ENCODE measurements at regions not wholly inside any gene's neighbourhood (a gene's known extent, or its start where the extent isn't known, plus 50 kb on each side); places are given as distances from the start of the nearest gene placed in this dataset.

DNA sequence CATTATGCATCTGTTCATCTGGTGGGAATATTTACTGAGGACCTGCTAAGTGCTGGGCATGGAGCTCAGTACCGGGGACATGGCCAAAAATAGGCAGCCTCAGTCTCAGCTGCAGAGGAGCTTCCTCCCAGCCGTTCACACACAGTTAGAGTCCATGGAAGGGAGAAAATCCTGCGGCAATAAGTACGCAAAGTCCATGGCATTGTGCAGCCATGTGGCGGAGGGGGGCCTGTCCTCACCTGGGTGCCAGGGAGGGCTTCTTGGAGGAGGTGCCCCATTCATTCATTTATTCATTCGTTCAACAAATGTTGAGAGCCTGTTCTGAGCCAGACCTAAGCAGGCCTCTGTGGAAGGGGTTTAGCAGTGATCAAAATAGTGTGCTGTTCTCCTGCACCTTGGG, 59.3 kb upstream of the ANO1 start:
- no peak overlapping the region for H3K27ac ChIP-seq (ENCODE audit: low read length)
- H3K9ac ChIP-seq (ENCODE audit: low read length), result no peak overlapping the region
- TF ChIP-seq, protein P1, sequence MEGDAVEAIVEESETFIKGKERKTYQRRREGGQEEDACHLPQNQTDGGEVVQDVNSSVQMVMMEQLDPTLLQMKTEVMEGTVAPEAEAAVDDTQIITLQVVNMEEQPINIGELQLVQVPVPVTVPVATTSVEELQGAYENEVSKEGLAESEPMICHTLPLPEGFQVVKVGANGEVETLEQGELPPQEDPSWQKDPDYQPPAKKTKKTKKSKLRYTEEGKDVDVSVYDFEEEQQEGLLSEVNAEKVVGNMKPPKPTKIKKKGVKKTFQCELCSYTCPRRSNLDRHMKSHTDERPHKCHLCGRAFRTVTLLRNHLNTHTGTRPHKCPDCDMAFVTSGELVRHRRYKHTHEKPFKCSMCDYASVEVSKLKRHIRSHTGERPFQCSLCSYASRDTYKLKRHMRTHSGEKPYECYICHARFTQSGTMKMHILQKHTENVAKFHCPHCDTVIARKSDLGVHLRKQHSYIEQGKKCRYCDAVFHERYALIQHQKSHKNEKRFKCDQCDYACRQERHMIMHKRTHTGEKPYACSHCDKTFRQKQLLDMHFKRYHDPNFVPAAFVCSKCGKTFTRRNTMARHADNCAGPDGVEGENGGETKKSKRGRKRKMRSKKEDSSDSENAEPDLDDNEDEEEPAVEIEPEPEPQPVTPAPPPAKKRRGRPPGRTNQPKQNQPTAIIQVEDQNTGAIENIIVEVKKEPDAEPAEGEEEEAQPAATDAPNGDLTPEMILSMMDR (IDR thresholded peaks at IDR 0.05; ENCODE audit: low read depth, low read length), result no peak
- no peak for TF ChIP-seq EZH2phosphoT487 (IDR thresholded peaks at IDR 0.05; ENCODE audit: low read depth)
- no peaks in the 10 kb centered on the region for H3K79me2 ChIP-seq (ENCODE audit: low read length)
- no peaks in the 10 kb centered on the region for H4K20me1 ChIP-seq (ENCODE audit: insufficient read depth, low read length)
- no peaks in the 10 kb centered on the region for H3K4me1 ChIP-seq (ENCODE audit: low read length)
- peaks cover 12% of the 10 kb centered on the region for H3K27me3 ChIP-seq (ENCODE audit: low read depth, low read length)
- no peak overlapping the region for H3K4me3 ChIP-seq (ENCODE audit: low read length)
- no peaks in the 10 kb centered on the region for H3K9me3 ChIP-seq (ENCODE audit: insufficient read depth, low read length)
- no peak overlapping the region for H2AFZ ChIP-seq (ENCODE audit: low read depth, low read length)
- H3K36me3 ChIP-seq (replicated peaks; ENCODE audit: low read depth, low read length), result no peaks in the 10 kb centered on the region
- H3K4me2 ChIP-seq (ENCODE audit: low read length), result no peak overlapping the region

DNA sequence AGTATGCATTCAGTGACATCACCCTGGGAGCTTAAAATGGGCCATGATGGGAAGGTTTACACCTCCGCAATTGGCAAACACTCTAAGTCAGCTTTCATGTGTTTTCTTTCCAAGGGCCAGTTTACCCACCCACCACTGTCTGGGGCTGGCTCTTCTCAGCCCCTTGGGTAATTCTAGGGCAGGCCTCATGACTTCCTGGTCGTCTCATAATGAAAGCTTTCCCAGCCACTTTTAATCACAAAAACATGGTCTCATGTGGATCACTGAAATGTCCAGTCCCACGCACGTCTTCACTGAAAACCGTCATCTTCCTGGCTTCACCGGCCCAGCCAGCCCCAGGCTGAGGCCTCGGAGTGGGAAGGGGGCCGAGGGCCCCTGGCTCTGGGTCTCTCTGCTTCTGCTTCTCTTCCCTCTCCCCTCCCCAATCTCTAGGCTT, 58.5 kb upstream of the ANO1 start:
- Histone ChIP-seq H3K4me2 (ENCODE audit: low read length) (no peak overlapping the region), H2AFZ (ENCODE audit: low read depth, low read length) (no peak overlapping the region)
- no peak for TF ChIP-seq EZH2phosphoT487 (IDR thresholded peaks at IDR 0.05; ENCODE audit: low read depth)
- TF ChIP-seq, protein P1 (IDR thresholded peaks at IDR 0.05; ENCODE audit: low read depth, low read length), result no peak

DNA sequence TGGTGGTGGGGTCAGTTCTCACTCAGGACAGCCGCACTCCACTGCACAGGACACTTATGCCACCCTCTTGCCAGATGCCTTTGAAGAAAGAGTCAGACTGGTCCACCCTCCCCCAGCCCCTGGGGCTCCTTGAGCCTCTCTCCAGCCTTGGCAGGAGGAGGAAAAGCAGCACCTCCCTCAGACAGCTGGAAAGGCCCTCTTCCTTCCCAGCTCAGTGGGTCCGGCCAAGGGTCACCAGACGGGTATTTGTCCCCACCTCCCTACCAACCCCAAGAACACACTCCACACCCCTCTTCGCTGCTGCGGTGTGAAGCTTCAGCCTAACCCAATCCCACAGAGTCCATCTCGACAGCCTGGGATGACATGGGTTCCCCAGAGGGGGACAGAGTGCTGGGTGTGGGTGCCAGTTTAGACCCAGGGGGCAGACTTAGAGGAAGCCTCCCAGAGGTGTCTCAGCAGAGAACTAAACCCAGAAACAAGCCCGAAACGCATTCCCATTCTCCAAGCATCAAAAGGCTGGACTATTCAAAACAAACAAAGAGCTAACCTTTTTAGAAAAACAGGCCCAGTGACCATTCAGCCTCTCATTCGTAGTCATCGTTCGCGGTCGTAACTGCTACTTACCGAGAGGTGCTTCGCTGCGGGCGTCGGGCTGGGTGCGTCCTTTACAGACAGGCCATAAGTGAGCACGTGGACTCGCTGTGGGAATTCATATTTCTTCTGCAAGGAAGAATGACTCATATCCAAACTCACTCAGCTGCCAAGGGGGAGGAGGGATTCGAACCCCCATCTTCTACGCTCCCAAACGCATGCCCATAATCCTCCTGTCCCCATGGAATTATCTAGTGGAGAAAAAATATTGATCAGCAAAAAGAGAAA, 57.5 kb upstream of the ANO1 start:
- Histone ChIP-seq H3K27me3 (ENCODE audit: low read depth, low read length) (peaks cover 17% of the 10 kb centered on the region), H3K4me1 (ENCODE audit: low read length) (no peaks in the 10 kb centered on the region), H3K9ac (ENCODE audit: low read length) (no peak overlapping the region), H3K4me2 (ENCODE audit: low read length) (no peak overlapping the region), H3K79me2 (ENCODE audit: low read length) (no peaks in the 10 kb centered on the region), H2AFZ (ENCODE audit: low read depth, low read length) (no peak overlapping the region), H3K36me3 (replicated peaks; ENCODE audit: low read depth, low read length) (no peaks in the 10 kb centered on the region), H4K20me1 (ENCODE audit: insufficient read depth, low read length) (no peaks in the 10 kb centered on the region), H3K27ac (ENCODE audit: low read length) (no peak overlapping the region), H3K4me3 (ENCODE audit: low read length) (no peak overlapping the region), H3K9me3 (ENCODE audit: insufficient read depth, low read length) (no peaks in the 10 kb centered on the region)
- TF ChIP-seq, protein P1 (IDR thresholded peaks at IDR 0.05; ENCODE audit: low read depth, low read length), result no peak
- no peak for TF ChIP-seq EZH2phosphoT487 (IDR thresholded peaks at IDR 0.05; ENCODE audit: low read depth)

More for the DNA sequence above, 58.5 kb upstream of the ANO1 start:
- Histone ChIP-seq H3K9ac (ENCODE audit: low read length) (no peak overlapping the region), H3K27me3 (ENCODE audit: low read depth, low read length) (peaks cover 17% of the 10 kb centered on the region), H3K36me3 (replicated peaks; ENCODE audit: low read depth, low read length) (no peaks in the 10 kb centered on the region), H3K4me3 (ENCODE audit: low read length) (no peak overlapping the region), H4K20me1 (ENCODE audit: insufficient read depth, low read length) (no peaks in the 10 kb centered on the region), H3K27ac (ENCODE audit: low read length) (no peak overlapping the region), H3K9me3 (ENCODE audit: insufficient read depth, low read length) (no peaks in the 10 kb centered on the region), H3K79me2 (ENCODE audit: low read length) (no peaks in the 10 kb centered on the region), H3K4me1 (ENCODE audit: low read length) (no peaks in the 10 kb centered on the region)

DNA sequence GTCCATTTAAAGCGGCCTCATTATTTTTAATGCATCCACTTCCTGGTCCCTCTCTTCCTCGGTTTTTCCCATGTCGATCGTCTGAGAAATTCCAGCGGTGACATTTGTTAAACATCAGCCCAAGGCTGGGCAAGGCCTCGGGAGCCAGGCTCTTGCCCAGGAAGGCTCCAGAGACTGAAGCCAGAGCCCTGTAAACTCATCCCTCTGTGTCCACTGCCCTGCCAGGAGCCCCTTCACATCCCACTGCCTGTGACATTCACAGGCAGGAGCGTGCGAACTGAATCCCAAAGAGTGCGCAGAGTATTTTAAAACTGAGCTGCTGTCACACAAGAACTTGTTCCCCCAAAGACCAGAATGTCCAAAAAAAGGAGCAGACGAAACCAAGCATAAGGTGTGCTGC, 56.5 kb upstream of the ANO1 start:
- Histone ChIP-seq H3K79me2 (ENCODE audit: low read length) (no peaks in the 10 kb centered on the region), H3K4me2 (ENCODE audit: low read length) (no peak overlapping the region)

More for the DNA sequence above, 56.5 kb upstream of the ANO1 start:
- TF ChIP-seq EZH2phosphoT487 (IDR thresholded peaks at IDR 0.05; ENCODE audit: low read depth), result no peak
- TF ChIP-seq, protein P1 (IDR thresholded peaks at IDR 0.05; ENCODE audit: low read depth, low read length), result no peak
- no peak overlapping the region for H2AFZ ChIP-seq (ENCODE audit: low read depth, low read length)
- peaks cover 17% of the 10 kb centered on the region for H3K27me3 ChIP-seq (ENCODE audit: low read depth, low read length)
- no peak overlapping the region for H3K27ac ChIP-seq (ENCODE audit: low read length)
- H3K9ac ChIP-seq (ENCODE audit: low read length), result no peak overlapping the region
- H3K4me3 ChIP-seq (ENCODE audit: low read length), result no peak overlapping the region
- H4K20me1 ChIP-seq (ENCODE audit: insufficient read depth, low read length), result no peaks in the 10 kb centered on the region
- no peaks in the 10 kb centered on the region for H3K9me3 ChIP-seq (ENCODE audit: insufficient read depth, low read length)
- H3K36me3 ChIP-seq (replicated peaks; ENCODE audit: low read depth, low read length), result no peaks in the 10 kb centered on the region
- H3K4me1 ChIP-seq (ENCODE audit: low read length), result no peaks in the 10 kb centered on the region
